Sigmoid colon (tissue), 4 donors: ENCODE measurements at regions not wholly inside any gene's neighbourhood (a gene's known extent, or its start where the extent isn't known, plus 50 kb on each side); places are given as distances from the start of the nearest gene placed in this dataset.

Source experiments
- EP300 ChIP-seq, 4 donors: sonication (generic); formaldehyde crosslinking; IDR thresholded peaks; one replicate each; pipeline ENCODE4 v1.6.1; 2017; ENCODE audit warnings: antibody characterized with exemption in 4 of 4
- POLR2A ChIP-seq, 2 donors: fragments of 450-650 bp; IDR thresholded peaks; one replicate each; pipeline ENCODE4 v1.6.1; 2016; ENCODE audit warnings: antibody characterized with exemption in 2 of 2, mild to moderate bottlenecking in 2 of 2, moderate library complexity in 2 of 2
- POLR2AphosphoS5 ChIP-seq, 4 donors: sonication (generic); formaldehyde crosslinking; IDR thresholded peaks; one replicate each; pipeline ENCODE4 v1.6.1; 2017; ENCODE audit warnings: antibody characterized with exemption in 4 of 4
- TF ChIP-seq, protein P1 (sequence below), 4 experiments: fragments of 450-650 bp in 3 of 4; fragments of 200-600 bp in 1 of 4; IDR thresholded peaks; one replicate each; pipeline ENCODE4 v1.5.1; 2016 to 2019; ENCODE audit warnings: antibody characterized with exemption in 4 of 4, mild to moderate bottlenecking in 3 of 4, moderate library complexity in 2 of 4

GRCh38 chr3:130256821-130257340 is 88.6 kb upstream of the COL6A5 start:
- TF ChIP-seq, protein P1, sequence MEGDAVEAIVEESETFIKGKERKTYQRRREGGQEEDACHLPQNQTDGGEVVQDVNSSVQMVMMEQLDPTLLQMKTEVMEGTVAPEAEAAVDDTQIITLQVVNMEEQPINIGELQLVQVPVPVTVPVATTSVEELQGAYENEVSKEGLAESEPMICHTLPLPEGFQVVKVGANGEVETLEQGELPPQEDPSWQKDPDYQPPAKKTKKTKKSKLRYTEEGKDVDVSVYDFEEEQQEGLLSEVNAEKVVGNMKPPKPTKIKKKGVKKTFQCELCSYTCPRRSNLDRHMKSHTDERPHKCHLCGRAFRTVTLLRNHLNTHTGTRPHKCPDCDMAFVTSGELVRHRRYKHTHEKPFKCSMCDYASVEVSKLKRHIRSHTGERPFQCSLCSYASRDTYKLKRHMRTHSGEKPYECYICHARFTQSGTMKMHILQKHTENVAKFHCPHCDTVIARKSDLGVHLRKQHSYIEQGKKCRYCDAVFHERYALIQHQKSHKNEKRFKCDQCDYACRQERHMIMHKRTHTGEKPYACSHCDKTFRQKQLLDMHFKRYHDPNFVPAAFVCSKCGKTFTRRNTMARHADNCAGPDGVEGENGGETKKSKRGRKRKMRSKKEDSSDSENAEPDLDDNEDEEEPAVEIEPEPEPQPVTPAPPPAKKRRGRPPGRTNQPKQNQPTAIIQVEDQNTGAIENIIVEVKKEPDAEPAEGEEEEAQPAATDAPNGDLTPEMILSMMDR (IDR thresholded peaks at IDR 0.05) = no peak
- TF ChIP-seq EP300 (IDR thresholded peaks at IDR 0.05) = no peak
- no peak for TF ChIP-seq POLR2AphosphoS5 (IDR thresholded peaks at IDR 0.05)
- no peak for TF ChIP-seq POLR2A (IDR thresholded peaks at IDR 0.05)
